GM18867 (cell line): ENCODE measurements at regions not wholly inside any gene's neighbourhood (a gene's known extent, or its start where the extent isn't known, plus 50 kb on each side); places are given as distances from the start of the nearest gene placed in this dataset.
A peak's percentile ranks its signal among the peaks of the same experiment; 100 is the strongest.
"Not testable (repeated sequence)": the region's sequence is repeated elsewhere in the genome, so short reads cannot be mapped to it uniquely, and the experiment has no call there.

Source experiments
- ATAC-seq: cut with Tn5 transposase; IDR thresholded peaks from one replicate; pipeline ENCODE4 v1.9.1; 2021; ENCODE audit warnings: mild to moderate bottlenecking, moderate library complexity; ENCODE audit not compliant: unreplicated experiment

DNA sequence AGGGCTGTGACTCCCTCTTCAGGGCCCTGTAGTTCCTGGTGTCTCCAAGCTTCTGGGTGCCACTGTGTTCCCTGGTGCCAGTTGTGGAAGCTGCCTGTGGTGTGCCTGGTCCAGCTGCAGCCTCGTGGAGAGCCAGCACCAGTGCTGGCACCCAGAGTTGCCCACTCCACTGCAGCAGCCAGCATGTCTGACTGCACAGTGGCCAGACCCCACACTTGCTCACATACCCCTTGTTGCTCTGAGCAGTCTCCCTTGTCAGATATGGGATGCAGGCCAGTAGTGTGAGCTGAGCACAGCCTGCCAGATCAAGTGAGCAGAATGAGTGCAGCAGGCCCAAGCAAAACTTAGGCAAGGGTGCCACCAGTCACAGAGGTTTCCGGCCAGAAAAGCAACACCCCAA is 108.6 kb downstream of the ZMAT1 start:
- no peak for ATAC-seq

DNA sequence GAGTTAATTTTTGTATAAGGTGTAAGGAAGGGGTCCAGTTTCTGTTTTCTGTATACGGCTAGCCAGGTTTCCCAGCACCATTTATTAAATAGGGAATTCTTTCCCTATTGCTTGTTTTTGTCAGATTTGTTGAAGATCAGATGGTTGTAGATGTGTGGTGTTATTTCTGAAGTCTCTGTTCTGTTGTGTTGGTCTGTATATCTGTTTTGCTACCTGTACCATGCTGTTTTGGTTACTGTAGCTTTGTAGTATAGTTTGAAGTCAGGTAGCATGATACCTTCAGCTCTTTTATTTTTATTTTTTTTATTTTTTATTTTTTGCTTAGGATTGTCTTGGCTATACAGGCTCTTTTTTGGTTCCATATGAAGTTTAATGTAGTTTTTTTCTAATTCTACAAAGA is 114.1 kb downstream of the ZMAT1 start:
- not testable (repeated sequence) for ATAC-seq

DNA sequence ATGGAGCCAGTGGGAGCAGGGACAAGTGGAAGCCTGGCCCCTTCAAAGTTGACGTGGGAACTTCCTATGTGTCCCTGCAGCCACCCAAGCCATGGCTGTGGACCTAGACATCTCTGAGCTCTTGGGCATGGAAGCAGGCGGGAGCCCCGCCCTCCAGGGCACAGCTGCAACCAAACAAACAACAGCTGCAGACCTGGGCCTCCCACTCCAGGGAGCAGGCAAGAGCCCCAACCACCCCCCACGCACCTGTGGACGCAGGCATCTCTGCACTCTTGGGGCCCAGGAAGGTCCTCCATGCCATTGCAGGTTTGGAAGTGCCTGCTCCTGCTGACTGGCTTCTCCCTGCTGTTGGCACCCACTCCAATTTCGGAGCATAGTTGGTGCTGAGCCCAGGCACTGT is 118.6 kb downstream of the ZMAT1 start:
- ATAC-seq: no peak

DNA sequence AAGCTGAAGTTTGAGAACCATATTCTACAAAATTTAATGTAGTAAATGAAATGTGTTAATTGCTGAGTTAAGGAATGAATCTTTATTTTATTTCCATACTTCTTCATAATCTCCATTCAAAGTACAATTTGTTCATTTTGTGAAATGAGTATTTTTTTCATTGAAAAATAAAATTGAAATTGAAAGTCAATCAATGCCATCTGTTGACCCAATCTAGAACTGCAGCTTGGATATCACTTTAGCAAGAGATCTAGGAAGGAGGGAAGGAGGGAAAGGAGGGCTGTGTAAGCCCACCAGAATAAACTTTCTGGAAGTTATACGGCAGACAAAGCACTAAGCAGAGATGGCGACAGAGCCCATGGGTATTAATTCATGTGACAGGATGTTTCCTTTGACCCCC is 128.4 kb downstream of the ZMAT1 start:
- ATAC-seq: no peak

DNA sequence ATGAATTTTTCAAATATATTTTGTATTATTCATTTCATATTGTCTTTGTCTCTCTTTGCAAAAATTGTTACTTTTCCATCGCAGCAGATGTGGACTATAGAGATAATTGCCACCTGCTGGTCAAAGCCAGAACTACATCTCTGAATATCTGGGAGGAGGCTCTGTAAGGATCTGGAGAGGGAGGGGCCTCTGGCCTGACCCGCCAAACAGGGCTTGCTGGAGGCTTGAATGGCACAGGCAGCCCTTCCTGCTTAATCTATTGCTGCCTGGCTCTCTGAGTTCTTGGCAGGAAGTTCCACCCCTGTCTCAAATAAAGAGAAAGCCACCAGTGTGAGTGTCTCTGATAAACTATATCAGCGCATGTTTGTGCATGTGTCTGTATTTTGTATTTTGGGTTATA is 132.4 kb downstream of the ZMAT1 start:
- peak; percentile 98 for ATAC-seq

DNA sequence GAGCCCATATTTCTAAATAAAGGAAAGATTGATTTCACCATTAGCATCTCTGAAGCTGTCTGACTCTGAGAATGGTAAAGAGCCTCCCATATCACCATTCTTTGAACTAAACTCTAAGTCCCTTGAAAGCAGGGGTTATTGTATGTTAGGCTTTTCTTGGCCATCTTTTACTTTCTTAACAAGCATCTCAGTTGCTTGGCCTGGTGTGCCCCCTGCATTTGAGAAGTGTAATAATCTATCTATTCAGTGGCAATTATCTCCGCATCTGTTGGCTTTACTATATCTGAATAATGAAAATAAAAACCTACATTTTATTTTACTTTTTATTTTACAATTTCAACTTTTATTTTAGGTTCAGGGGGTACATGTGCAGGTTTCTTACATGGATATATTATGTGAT is 128.3 kb upstream of the ARMCX2 start:
- no peak for ATAC-seq

DNA sequence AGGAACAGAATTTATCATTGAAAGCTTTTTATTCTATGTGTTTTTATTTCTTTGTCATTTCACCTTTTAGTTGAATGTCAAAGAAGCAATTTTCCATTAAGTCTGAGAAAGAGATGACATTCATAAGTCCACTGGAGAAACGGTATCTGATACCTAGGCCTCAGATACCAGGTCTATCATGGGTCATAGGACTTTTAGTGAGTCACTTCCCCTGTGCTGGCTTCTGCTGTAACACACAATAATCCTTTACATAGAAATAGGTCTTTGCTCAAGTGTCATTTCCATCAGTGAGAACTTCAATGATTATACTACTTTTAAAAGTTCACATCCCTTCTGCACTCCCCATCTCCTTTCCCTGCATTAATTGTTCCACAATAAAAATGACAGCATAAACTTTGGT is 125.5 kb upstream of the ARMCX2 start:
- no peak for ATAC-seq

DNA sequence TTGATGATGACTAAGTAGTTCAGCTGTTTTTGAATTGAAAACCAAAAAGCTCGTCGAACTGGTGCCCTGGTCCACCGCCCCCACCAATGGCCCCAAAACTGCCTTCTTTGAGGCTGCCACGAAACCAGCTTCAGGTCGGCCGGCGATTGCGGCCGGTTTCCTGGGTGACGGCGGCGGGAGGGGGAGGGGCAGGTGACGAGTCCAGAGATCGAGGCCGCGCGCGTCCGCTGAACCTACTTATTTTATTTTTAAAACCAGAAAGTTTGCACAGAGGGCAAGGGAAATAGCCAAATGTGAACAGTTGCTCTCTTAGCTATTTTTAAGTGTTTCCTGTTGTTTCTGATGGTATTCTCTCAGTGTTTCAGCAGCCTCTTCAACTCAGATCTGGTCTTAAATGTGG is 120.8 kb upstream of the ARMCX2 start:
- not testable (repeated sequence) for ATAC-seq

DNA sequence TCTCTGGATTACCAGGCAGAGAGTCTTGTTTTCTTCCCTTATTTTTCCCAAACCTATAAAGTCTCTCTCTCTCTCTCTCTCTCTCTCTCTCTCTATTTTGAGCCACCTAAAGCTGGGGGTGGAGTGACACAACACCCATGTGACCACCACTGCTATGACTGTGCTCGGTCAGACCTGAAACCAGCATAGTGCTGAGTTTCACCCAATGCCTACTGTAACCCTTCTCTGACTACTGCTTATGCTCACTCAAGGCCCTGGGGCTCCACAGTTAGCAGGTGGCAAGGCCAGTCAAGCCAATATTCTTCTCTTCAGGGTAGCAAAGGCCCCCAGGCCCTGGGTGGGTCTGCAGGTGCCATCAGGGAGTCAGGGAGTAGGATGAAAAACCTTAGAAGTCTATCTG is 114.7 kb upstream of the ARMCX2 start:
- peak; percentile 100 for ATAC-seq

DNA sequence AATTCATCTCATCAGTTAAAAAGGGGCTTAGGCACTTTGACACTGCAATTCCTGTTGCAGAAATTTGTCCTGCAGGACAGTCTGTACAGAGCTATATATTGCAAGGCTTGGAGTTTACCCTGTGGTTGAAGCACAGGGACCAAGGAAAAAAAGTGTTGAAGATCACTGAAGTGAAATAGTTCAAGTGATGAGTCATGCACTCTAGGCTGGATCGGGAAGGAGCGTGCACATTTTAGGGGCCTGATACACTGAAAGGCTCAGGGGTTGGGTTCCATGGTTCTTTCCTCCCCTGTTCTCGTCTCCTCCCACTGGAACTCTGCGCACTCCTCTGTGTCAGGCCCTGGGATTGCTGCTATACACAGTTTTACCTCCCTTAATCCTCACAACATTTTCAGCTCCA is 104.9 kb upstream of the ARMCX2 start:
- no peak for ATAC-seq

DNA sequence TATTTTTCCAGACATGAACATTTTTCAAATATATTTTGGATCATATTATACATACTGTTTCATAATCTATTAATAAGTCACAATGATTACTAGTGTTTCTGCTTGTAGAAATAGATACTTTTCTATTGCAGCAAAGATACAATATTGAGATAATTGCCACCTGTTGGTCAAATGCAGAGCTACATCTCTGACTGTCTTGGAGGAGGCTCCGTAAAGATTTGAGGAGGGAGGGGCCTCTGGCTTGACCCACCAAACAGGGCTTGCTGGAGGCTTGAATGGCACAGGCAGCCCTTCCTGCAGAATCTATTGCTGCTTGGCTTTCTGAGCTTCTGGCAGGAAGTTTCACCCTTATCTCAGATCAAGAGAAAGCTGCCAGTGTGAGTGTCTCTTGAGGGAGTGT is 99.3 kb upstream of the ARMCX2 start:
- ATAC-seq: peak; percentile 98

DNA sequence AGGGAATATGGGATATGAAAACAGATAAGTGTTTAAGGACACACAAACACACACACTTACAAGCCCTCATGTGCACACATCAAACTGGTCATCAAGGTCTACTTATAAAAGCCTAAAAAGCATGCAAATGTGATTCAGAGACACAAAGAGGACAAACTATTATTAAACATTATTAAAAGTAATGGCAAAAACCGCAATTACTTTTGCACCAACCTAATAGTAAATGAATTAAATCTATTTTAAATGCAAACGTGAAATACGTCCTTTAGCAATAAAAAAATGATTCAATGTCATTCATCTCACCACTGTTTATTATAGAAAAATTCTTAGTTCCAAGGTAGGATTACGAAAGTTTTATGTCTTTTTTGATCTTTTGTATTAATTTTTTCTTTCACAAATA is 91.1 kb upstream of the ARMCX2 start:
- ATAC-seq: no peak

DNA sequence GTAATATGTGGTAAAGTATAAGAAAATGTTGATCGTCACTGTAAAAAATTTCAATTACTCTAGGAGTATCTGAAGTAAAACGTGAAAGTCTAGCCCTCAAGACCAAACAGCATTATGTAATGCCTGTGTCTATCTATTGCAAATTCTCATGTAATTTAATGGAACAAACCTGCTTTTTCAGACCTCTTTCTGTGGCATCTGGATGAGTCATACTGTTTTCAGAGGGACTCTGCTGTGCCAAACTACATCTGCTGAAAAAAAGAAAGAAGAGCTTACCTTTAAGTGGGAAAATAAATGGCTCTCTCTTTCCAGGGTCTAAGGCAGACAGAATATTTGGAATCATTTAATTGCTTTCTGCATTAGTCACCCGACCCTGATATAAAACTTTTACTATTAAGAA is 89.8 kb upstream of the ARMCX2 start:
- ATAC-seq: no peak

DNA sequence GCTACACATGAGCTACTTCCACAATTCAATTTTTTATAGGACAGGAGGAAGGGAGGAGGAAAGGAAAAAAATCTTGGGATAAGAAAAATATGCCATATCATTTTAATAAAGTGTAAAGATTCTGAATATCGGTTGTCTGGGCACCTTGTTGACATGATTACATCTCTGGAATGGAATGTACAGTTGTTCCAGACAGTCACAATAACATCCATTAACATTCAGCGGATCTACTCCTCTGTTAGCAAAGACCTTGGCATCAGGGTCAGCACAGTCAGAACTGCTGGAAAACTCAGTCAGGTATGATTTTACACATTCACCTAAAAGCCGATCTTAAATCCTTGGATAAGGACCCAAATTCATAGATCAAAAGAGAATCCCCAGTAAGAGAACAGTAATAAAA is 85.4 kb upstream of the ARMCX2 start:
- ATAC-seq: no peak

DNA sequence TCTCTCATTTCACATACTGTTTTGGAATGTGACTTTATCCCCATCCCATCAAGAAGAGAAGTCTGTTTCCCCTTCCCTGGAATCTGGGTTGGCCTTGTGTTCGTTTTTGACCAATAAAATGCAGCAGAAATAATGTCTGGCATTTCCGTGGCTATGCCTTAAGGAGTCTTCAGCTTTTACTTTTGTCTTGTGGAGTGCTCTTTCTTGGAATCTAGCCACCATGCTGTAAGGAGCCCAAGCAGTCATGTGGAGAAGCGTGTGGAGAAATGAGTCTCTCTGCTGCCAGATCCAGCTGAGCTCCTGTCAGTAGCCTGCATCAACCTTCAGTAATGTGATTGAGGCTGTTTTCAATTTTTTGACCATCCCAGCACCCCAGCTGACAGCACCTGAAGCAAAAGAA is 84.4 kb upstream of the ARMCX2 start:
- no peak for ATAC-seq

DNA sequence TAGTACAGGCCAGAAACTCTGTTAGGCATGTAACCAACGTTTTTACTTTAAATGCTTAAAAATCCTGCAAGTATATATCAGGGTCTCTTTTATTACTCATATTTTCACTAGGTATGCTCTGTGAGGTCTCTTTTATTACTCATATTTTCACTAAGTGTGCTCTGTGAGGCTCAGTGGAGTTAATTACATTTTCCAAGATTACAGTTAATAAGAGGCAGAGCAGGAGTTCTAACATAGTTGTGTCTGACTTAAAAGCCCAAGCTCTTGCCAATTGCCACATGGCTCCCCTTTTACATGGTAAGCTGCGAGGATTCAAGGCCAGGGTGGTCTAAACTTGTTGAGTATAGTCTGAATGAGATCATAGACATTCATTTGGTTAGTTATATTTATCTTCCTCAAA is 81.0 kb upstream of the ARMCX2 start:
- no peak for ATAC-seq

DNA sequence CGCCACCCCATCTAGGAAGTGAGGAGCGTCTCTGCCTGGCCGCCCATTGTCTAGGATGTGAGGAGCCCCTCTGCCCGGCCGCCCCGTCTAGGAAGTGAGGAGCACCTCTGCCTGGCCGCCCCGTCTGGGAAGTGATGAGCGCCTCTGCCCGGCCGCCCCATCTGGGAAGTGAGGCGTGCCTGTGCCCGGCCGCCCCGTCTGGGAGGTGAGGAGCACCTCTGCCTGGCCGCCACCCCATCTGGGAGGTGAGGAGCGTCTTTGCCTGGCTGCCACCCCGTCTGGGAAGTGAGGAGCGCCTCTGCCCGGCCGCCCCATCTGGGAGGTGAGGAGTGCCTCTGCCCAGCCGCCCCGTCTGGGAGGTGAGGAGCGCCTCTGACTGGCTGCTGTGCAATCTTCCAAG is 79.2 kb upstream of the ARMCX2 start:
- ATAC-seq: not testable (repeated sequence)

DNA sequence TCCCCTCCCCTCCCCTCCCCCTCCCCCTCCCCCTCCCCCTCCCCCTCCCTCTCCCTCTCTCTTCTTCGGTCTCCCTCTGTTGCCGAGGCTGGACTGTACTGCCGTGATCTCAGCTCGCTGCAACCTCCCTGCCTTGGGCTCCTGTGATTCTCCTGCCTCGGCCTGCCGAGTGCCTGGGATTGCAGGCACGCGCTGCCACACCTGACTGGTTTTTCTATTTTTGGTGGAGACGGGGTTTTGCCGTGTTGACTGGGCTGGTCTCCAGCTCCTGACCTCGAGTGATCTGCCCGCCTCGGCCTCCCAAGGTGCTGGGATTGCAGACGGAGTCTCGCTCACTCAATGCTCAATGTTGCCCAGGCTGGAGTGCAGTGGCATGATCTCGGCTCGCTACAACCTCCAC is 78.8 kb upstream of the ARMCX2 start:
- not testable (repeated sequence) for ATAC-seq

DNA sequence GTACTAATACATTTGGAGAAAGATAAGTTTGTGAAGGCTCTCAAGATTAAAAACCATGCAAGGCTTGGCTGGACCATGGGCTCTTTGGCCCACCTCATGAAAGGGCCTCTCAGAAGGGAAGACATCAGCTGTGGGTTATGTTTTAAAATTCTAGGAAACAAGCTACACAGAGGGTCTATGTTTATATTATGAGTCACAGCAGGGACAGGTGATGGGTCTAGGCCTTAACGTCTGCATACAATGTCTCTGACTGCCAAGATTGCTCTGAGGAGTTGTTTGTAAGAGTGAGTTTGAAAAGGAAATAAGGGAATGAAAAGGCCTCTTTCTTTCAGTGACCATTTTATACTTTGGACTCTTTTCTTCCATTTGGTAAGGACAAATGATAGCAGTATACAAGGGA is 77.0 kb upstream of the ARMCX2 start:
- no peak for ATAC-seq

DNA sequence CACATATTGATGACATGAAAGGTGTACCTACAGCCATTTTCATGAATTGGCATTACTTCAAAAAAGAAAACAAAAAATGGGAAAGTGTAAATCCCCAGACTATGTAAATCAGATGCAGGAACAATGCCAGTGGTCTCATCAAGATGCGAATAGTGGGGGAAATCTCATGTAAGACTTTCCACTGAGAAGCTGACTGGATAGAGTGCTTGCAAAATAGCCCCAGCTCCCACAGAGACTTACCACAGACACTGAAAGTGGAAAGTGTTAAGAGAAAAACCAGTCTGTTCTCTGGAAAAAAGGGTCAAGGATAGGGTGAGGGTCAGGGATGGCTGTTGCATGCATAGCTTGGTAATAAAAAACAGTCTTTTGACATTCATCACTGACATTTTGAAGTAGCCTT is 73.2 kb upstream of the ARMCX2 start:
- no peak for ATAC-seq

DNA sequence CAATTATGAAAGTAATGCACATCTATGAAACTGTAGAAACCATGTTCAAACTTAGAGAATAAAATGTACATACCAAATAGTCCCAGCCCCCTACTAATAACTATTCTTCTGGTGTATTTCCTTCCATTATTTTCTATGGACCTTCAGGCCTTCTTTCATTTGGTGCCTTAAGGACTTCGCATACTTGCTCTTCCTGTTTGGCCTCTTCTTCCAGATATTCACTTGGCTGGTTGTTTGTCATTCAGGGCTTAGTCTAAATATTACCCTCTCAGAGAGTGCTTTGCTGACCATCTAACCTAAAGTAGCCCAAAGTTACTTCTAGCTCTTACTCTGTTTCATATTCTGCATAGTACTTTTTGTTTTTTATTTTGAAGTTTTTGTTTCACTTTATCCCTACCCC is 70.3 kb upstream of the ARMCX2 start:
- no peak for ATAC-seq
